ENCODE measurements at regions not wholly inside any gene's neighbourhood (a gene's known extent, or its start where the extent isn't known, plus 50 kb on each side); places are given as distances from the start of the nearest gene placed in this dataset.

- TF ChIP-seq CTCF (conservative IDR thresholded peaks at IDR 0.05) (no peak), ZFX (IDR thresholded peaks at IDR 0.05) (no peak)
These were observed 171.2 kb downstream of the KCNE4 start for GRCh38 chr2:223223156-223223555.

All from C4-2B (cell line).